MG63 (cell line): ENCODE measurements at regions not wholly inside any gene's neighbourhood (a gene's known extent, or its start where the extent isn't known, plus 50 kb on each side); places are given as distances from the start of the nearest gene placed in this dataset.

Experiments
- DNase-seq: peaks from one replicate; pipeline ENCODE4 v3.0.0-alpha.2; 2020
- H3K27me3 ChIP-seq: fragments of 250-450 bp; sonication (Bioruptor Pico); 2 replicates; pipeline ENCODE4 v1.5.1; 2020; ENCODE audit warnings: mild to moderate bottlenecking, moderate library complexity
- H3K36me3 ChIP-seq: fragments of 250-450 bp; sonication (Bioruptor Pico); 2 replicates; pipeline ENCODE4 v1.5.1; 2020; ENCODE audit warnings: mild to moderate bottlenecking, moderate library complexity
- H3K4me3 ChIP-seq: fragments of 250-450 bp; sonication (Bioruptor Pico); 2 replicates; pipeline ENCODE4 v1.5.1; 2020; ENCODE audit warnings: mild to moderate bottlenecking, moderate library complexity
- H3K9me3 ChIP-seq: fragments of 250-450 bp; sonication (Bioruptor Pico); 2 replicates; pipeline ENCODE4 v1.5.1; 2020; ENCODE audit warnings: mild to moderate bottlenecking, moderate library complexity

GRCh38 chr11:79926707-79927106, 485.9 kb upstream of the TENM4 start:
- H3K9me3 ChIP-seq = no peaks in the 10 kb centered on the region
- H3K4me3 ChIP-seq = no peak overlapping the region
- DNase-seq = no peak
- no peaks in the 10 kb centered on the region for H3K27me3 ChIP-seq
- no peaks in the 10 kb centered on the region for H3K36me3 ChIP-seq

GRCh38 chr11:79925570-79925969, 484.7 kb upstream of the TENM4 start:
- Histone ChIP-seq H3K4me3 (no peak overlapping the region), H3K9me3 (no peaks in the 10 kb centered on the region), H3K27me3 (no peaks in the 10 kb centered on the region), H3K36me3 (no peaks in the 10 kb centered on the region)
- DNase-seq = no peak

GRCh38 chr11:79922641-79923040, 481.8 kb upstream of the TENM4 start:
- no peak for DNase-seq
- Histone ChIP-seq H3K36me3 (no peaks in the 10 kb centered on the region), H3K4me3 (no peak overlapping the region)

GRCh38 chr11:79920480-79920879, 479.6 kb upstream of the TENM4 start:
- Histone ChIP-seq H3K4me3 (no peak overlapping the region), H3K9me3 (no peaks in the 10 kb centered on the region), H3K27me3 (no peaks in the 10 kb centered on the region), H3K36me3 (no peaks in the 10 kb centered on the region)
- DNase-seq = no peak

More at GRCh38 chr11:79922641-79923040, 481.8 kb upstream of the TENM4 start:
- Histone ChIP-seq H3K27me3 (no peaks in the 10 kb centered on the region), H3K9me3 (no peaks in the 10 kb centered on the region)

- Histone ChIP-seq H3K9me3 (no peaks in the 10 kb centered on the region), H3K36me3 (no peaks in the 10 kb centered on the region), H3K4me3 (no peak overlapping the region), H3K27me3 (no peaks in the 10 kb centered on the region)
- no peak for DNase-seq
Measured at GRCh38 chr11:79919350-79919749, 478.5 kb upstream of the TENM4 start.

- Histone ChIP-seq H3K4me3 (no peak overlapping the region), H3K9me3 (no peaks in the 10 kb centered on the region), H3K36me3 (no peaks in the 10 kb centered on the region)
Measured at GRCh38 chr11:79918846-79919245, 478.0 kb upstream of the TENM4 start.

GRCh38 chr11:79906164-79906563, 465.3 kb upstream of the TENM4 start:
- H3K36me3 ChIP-seq = no peaks in the 10 kb centered on the region
- no peaks in the 10 kb centered on the region for H3K9me3 ChIP-seq
- no peaks in the 10 kb centered on the region for H3K27me3 ChIP-seq
- no peak for DNase-seq
- no peak overlapping the region for H3K4me3 ChIP-seq

More at GRCh38 chr11:79918846-79919245, 478.0 kb upstream of the TENM4 start:
- DNase-seq = no peak
- no peaks in the 10 kb centered on the region for H3K27me3 ChIP-seq

- Histone ChIP-seq H3K27me3 (no peaks in the 10 kb centered on the region), H3K9me3 (no peaks in the 10 kb centered on the region), H3K4me3 (no peak overlapping the region), H3K36me3 (no peaks in the 10 kb centered on the region)
- DNase-seq = no peak
Measured at GRCh38 chr11:79902493-79902892, 461.7 kb upstream of the TENM4 start.

- peaks cover 2% of the 10 kb centered on the region; the same call in 1 of the 2 replicates for H3K27me3 ChIP-seq
- no peak for DNase-seq
- no peak overlapping the region for H3K4me3 ChIP-seq
- no peaks in the 10 kb centered on the region for H3K36me3 ChIP-seq
- H3K9me3 ChIP-seq = no peaks in the 10 kb centered on the region
Measured at GRCh38 chr11:79897896-79898295, 457.1 kb upstream of the TENM4 start.

GRCh38 chr11:79896258-79896657, 455.4 kb upstream of the TENM4 start:
- Histone ChIP-seq H3K4me3 (no peak overlapping the region), H3K36me3 (no peaks in the 10 kb centered on the region), H3K27me3 (peaks cover 2% of the 10 kb centered on the region; the same call in 1 of the 2 replicates), H3K9me3 (no peaks in the 10 kb centered on the region)
- DNase-seq = no peak

GRCh38 chr11:79894111-79894510, 453.3 kb upstream of the TENM4 start:
- Histone ChIP-seq H3K36me3 (no peaks in the 10 kb centered on the region), H3K4me3 (no peak overlapping the region), H3K27me3 (peaks cover 2% of the 10 kb centered on the region; the same call in 1 of the 2 replicates), H3K9me3 (no peaks in the 10 kb centered on the region)
- DNase-seq = no peak

- H3K9me3 ChIP-seq = no peaks in the 10 kb centered on the region
- H3K27me3 ChIP-seq = peaks cover 2% of the 10 kb centered on the region; the same call in 1 of the 2 replicates
- H3K4me3 ChIP-seq = no peak overlapping the region
- no peak for DNase-seq
- no peaks in the 10 kb centered on the region for H3K36me3 ChIP-seq
Measured at GRCh38 chr11:79890272-79890671, 449.4 kb upstream of the TENM4 start.

- peak; percentile 1 for DNase-seq
- H3K4me3 ChIP-seq = no peak overlapping the region
Measured at GRCh38 chr11:79864882-79865281, 424.1 kb upstream of the TENM4 start.

GRCh38 chr11:79860336-79860735, 419.5 kb upstream of the TENM4 start:
- Histone ChIP-seq H3K9me3 (no peaks in the 10 kb centered on the region), H3K36me3 (no peaks in the 10 kb centered on the region), H3K4me3 (no peak overlapping the region), H3K27me3 (no peaks in the 10 kb centered on the region)
- no peak for DNase-seq

More at GRCh38 chr11:79864882-79865281, 424.1 kb upstream of the TENM4 start:
- H3K36me3 ChIP-seq = no peaks in the 10 kb centered on the region
- H3K27me3 ChIP-seq = no peaks in the 10 kb centered on the region
- no peaks in the 10 kb centered on the region for H3K9me3 ChIP-seq

- Histone ChIP-seq H3K9me3 (no peaks in the 10 kb centered on the region), H3K36me3 (no peaks in the 10 kb centered on the region), H3K4me3 (no peak overlapping the region), H3K27me3 (no peaks in the 10 kb centered on the region)
- no peak for DNase-seq
Measured at GRCh38 chr11:79857377-79858214, 416.8 kb upstream of the TENM4 start.

GRCh38 chr11:79852176-79852575, 411.3 kb upstream of the TENM4 start:
- H3K36me3 ChIP-seq = no peaks in the 10 kb centered on the region
- no peaks in the 10 kb centered on the region for H3K9me3 ChIP-seq
- DNase-seq = no peak
- no peaks in the 10 kb centered on the region for H3K27me3 ChIP-seq
- no peak overlapping the region for H3K4me3 ChIP-seq

- DNase-seq = no peak
- H3K4me3 ChIP-seq = no peak overlapping the region
- H3K36me3 ChIP-seq = no peaks in the 10 kb centered on the region
- no peaks in the 10 kb centered on the region for H3K9me3 ChIP-seq
- H3K27me3 ChIP-seq = no peaks in the 10 kb centered on the region
Measured at GRCh38 chr11:79845002-79845709, 404.3 kb upstream of the TENM4 start.

- DNase-seq = no peak
- H3K4me3 ChIP-seq = no peak overlapping the region
- no peaks in the 10 kb centered on the region for H3K36me3 ChIP-seq
- no peaks in the 10 kb centered on the region for H3K27me3 ChIP-seq
- no peaks in the 10 kb centered on the region for H3K9me3 ChIP-seq
Measured at GRCh38 chr11:79834015-79834414, 393.2 kb upstream of the TENM4 start.
